ENCODE measurements at regions not wholly inside any gene's neighbourhood (a gene's known extent, or its start where the extent isn't known, plus 50 kb on each side); places are given as distances from the start of the nearest gene placed in this dataset.

- DNase-seq (no peak), ATAC-seq (no peak)
- Histone ChIP-seq H3K27me3 (peaks cover 0 to 54% (median 6%) of the 10 kb centered on the region in 7 donors), H3K27ac (no peak overlapping the region), H3K4me3 (no peak overlapping the region), H3K9me3 (no peaks in the 10 kb centered on the region), H3K4me1 (no peaks in the 10 kb centered on the region), H3K36me3 (no peaks in the 10 kb centered on the region)
- 69 to 71% methylated on average over 9 of the region's 9 CpGs for WGBS, 2 donors
- intact Hi-C loops (cut with DNase I) = no loop called here
- no peak for TF ChIP-seq CTCF (IDR thresholded peaks at IDR 0.05)
These were observed 200.4 kb downstream of the FOXD2 start for GRCh38 chr1:47638240-47638639.

GRCh38 chr1:47638713-47639112 lies 200.9 kb downstream of the FOXD2 start:
- peaks cover 0 to 53% (median 6%) of the 10 kb centered on the region in 7 donors for H3K27me3 ChIP-seq
- H3K4me1 ChIP-seq = peaks cover 0 to 4% (median 0%) of the 10 kb centered on the region in 9 donors
- ATAC-seq = no peak
- WGBS, 2 donors = 70 to 72% methylated on average over 5 of the region's 5 CpGs
- no peaks in the 10 kb centered on the region for H3K36me3 ChIP-seq
- H3K9me3 ChIP-seq = no peaks in the 10 kb centered on the region
- TF ChIP-seq CTCF (IDR thresholded peaks at IDR 0.05) = no peak
- no peak overlapping the region for H3K4me3 ChIP-seq
- no peak overlapping the region for H3K27ac ChIP-seq
- DNase-seq = no peak
- intact Hi-C loops (cut with DNase I) = no loop called here

- TF ChIP-seq CTCF (IDR thresholded peaks at IDR 0.05) = no peak
- H3K9me3 ChIP-seq = no peaks in the 10 kb centered on the region
- ATAC-seq (peak in 4 of 8 donors; percentile 34 to 69 (median 52)), DNase-seq (no peak)
- WGBS, 2 donors = 65 to 68% methylated on average over 20 of the region's 20 CpGs
- intact Hi-C loops (cut with DNase I) = no loop called here
- no peak overlapping the region for H3K4me3 ChIP-seq
- H3K27ac ChIP-seq = peak overlapping the region in 5 of 10 donors; percentile 1 to 60 (median 48)
- H3K36me3 ChIP-seq = no peaks in the 10 kb centered on the region
- peaks cover 0 to 46% (median 3%) of the 10 kb centered on the region in 7 donors for H3K27me3 ChIP-seq
- peaks cover 0 to 18% (median 0%) of the 10 kb centered on the region in 9 donors for H3K4me1 ChIP-seq
These were observed 205.7 kb downstream of the FOXD2 start for GRCh38 chr1:47643306-47644211.

- intact Hi-C loops (cut with DNase I) = no loop called here
- Histone ChIP-seq H3K36me3 (no peaks in the 10 kb centered on the region), H3K4me3 (no peak overlapping the region), H3K27me3 (peaks cover 0 to 45% (median 3%) of the 10 kb centered on the region in 7 donors), H3K27ac (peak overlapping the region in 6 of 10 donors; percentile 1 to 60 (median 44)), H3K9me3 (no peaks in the 10 kb centered on the region), H3K4me1 (peaks cover 0 to 18% (median 0%) of the 10 kb centered on the region in 9 donors)
- ATAC-seq (peak in 5 of 8 donors; percentile 26 to 64 (median 55)), DNase-seq (no peak)
- 44 to 53% methylated on average over 5 of the region's 5 CpGs for WGBS, 2 donors
- TF ChIP-seq CTCF (IDR thresholded peaks at IDR 0.05) = no peak
These were observed 206.3 kb downstream of the FOXD2 start for GRCh38 chr1:47644212-47644573.

Measured in heart right ventricle (tissue), 16 donors.